ENCODE measurements at regions not wholly inside any gene's neighbourhood (a gene's known extent, or its start where the extent isn't known, plus 50 kb on each side); places are given as distances from the start of the nearest gene placed in this dataset.

DNA sequence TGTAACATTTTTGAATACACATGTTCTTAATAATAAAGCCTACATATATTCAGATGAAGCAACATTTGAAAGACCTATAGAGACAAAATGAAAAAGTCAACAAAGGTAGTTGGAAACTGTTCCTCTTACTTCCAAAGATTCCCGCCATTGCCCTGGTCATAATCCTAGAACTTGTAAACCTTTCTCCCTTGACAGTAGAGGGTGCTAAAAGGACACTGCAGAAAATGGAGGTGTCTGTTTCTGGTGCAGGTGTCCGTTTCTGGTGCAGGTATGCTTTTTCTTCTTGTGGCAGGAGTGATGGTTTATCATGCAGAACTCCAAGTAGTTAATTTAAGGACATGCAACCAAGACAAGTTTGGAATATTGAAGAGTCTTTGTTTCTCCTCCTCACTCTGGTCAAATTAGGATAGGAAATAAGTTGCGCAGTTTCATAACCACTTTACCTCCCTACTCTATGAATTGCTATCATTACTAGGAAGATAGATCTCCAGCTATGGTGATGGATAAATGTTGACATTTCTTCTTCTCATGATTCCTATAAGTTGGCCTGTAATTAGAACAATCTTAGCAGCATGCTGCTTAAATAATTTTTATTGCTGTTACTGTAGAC, 56.0 kb upstream of the FAM174A start:
- no peak for DNase-seq (ENCODE audit: low read depth in 1 of 2, low spot score in 1 of 2)

DNA sequence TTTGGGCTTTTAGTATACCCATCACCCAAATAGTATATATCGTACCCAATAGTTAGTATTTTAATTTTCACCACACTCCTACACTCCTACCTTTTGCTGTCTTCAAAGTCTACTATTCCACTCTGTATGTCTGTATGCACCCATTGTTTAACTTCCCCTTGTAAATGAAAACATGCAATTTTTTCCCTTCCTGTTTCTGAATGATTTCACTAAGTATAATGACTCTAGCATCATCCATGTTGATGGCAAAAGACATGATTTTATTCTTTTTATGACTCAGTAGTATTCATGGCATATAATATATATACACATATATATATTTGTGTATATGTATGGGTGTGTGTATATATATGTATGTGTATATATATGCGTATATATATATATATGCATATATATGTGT, 63.1 kb upstream of the FAM174A start:
- no peak for DNase-seq (ENCODE audit: low read depth in 1 of 2, low spot score in 1 of 2)

- DNase-seq (ENCODE audit: low read depth in 1 of 2, low spot score in 1 of 2): no peak
These were observed 65.4 kb upstream of the FAM174A start for GRCh38 chr5:100469767-100470166.

DNA sequence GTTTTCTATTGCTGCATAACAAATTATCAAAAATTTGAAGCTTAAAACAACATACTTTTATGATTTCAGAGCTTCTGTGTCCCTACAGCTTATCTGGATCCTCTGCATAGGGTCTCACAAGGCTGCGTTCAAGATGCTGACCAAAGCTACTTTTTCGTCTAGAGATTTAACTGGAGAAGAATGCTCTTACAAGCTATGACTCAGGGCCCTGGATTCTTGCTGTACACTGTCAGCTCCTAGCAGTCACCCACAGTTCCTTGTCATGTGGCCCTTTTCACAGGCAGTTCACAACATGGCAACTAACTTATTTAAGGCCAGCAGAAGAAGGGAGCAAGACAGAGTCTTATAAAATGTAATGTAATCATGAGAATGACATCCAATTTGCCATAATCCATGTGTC, 70.8 kb upstream of the FAM174A start:
- no peak for DNase-seq (ENCODE audit: low read depth in 1 of 2, low spot score in 1 of 2)

GRCh38 chr5:100456615-100457014, 78.6 kb upstream of the FAM174A start:
- no peak for DNase-seq (ENCODE audit: low read depth in 1 of 2, low spot score in 1 of 2)

GRCh38 chr5:100452126-100452525, 83.0 kb upstream of the FAM174A start:
- no peak for DNase-seq (ENCODE audit: low read depth in 1 of 2, low spot score in 1 of 2)

- no peak for DNase-seq (ENCODE audit: low read depth in 1 of 2, low spot score in 1 of 2)
These were observed 87.1 kb upstream of the FAM174A start for GRCh38 chr5:100448111-100448528.

- DNase-seq (ENCODE audit: low read depth in 1 of 2, low spot score in 1 of 2): no peak
These were observed 88.2 kb upstream of the FAM174A start for GRCh38 chr5:100446879-100447430.

- DNase-seq (ENCODE audit: low read depth in 1 of 2, low spot score in 1 of 2): no peak
These were observed 90.2 kb upstream of the FAM174A start for GRCh38 chr5:100444961-100445360.

DNA sequence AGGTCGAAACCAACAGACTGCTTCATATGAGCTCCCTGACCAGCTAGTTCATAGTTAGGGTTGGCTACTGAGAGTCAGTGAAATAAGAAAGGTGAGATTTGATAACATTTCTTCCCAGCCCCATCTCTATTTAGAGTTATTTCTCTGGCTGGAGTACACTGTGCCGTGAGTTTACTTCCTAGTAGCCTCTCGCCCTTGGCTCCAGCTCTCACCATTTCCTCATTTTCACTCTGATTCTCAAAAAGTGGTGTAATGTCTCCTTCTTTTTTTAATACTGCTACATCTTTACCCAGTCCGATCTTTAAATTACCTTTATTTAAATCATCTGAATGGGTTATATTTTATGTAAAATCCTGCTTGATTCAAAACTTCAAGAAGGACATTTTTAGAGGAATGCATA, 100.4 kb upstream of the FAM174A start:
- no peak for DNase-seq (ENCODE audit: low read depth in 1 of 2, low spot score in 1 of 2)

GRCh38 chr5:100432741-100433140, 102.4 kb upstream of the FAM174A start:
- DNase-seq (ENCODE audit: low read depth in 1 of 2, low spot score in 1 of 2): no peak

GRCh38 chr5:100430268-100431195, 104.6 kb upstream of the FAM174A start:
- no peak for DNase-seq (ENCODE audit: low read depth in 1 of 2, low spot score in 1 of 2)

- DNase-seq (ENCODE audit: low read depth in 1 of 2, low spot score in 1 of 2): no peak
These were observed 110.4 kb upstream of the FAM174A start for GRCh38 chr5:100424787-100425186.

DNA sequence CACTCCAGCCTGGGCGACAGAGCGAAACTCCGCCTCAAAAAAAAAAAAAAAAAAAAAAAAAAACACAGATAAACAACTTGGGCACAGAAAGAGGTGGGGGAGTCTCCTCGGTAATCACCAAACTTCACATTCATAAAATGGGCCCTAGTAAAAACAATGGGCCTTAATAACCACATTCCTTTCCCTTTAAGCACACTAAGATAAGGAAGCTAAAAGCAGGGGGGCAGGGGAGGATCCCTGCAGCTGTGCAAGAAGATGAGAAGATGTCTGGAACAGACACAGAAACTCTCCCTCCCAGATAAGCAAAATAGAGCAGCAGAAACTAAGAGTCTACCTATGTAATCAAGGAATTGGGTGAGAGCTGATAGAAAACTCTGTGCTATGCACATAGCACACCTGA, 111.2 kb upstream of the FAM174A start:
- no peak for DNase-seq (ENCODE audit: low read depth in 1 of 2, low spot score in 1 of 2)

DNA sequence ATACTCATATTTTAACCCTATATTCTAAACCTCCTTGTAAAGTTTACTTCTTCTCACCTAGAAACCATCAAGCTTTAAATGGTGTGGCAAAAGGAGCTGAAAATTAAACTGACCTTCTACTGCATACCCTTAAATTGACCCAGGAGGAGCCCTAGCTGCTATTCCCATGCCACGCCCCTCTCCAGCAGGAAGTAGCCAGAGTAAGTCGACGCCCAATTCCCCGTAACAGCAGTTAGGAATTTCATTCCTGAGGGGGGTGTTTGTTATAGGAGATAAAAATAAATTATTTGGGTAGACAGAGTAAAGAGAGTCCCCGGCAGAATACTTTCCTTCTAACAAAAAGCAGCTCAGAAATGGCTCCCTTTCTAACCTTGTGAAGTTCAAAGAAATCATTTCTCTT, 111.8 kb upstream of the FAM174A start:
- DNase-seq (ENCODE audit: low read depth in 1 of 2, low spot score in 1 of 2): no peak

- DNase-seq (ENCODE audit: low read depth in 1 of 2, low spot score in 1 of 2): no peak
These were observed 113.8 kb upstream of the FAM174A start for GRCh38 chr5:100421360-100421759.

- no peak for DNase-seq (ENCODE audit: low read depth in 1 of 2, low spot score in 1 of 2)
These were observed 116.9 kb upstream of the FAM174A start for GRCh38 chr5:100418231-100418630.

- DNase-seq (ENCODE audit: low read depth in 1 of 2, low spot score in 1 of 2): no peak
These were observed 125.5 kb upstream of the FAM174A start for GRCh38 chr5:100409660-100410151.

DNA sequence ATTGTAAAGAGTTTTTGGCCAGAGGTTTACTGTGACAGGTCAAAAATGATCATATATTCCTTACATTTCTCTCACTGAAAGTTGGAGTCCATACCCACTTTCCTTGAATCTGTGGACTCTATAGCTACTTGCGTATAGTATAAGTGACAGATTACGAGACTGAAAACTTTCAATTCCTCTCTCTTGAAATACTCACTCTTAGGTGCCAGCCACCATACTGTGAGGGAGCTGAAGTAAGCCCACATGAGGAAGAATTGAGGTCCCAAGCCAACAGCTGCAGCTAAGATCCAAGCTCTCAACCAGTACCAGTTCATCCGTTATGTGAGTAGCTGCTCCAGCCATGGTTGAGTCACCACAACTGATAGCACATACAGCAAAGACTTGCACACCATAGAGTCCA, 128.1 kb upstream of the FAM174A start:
- DNase-seq (ENCODE audit: low read depth in 1 of 2, low spot score in 1 of 2): no peak

DNA sequence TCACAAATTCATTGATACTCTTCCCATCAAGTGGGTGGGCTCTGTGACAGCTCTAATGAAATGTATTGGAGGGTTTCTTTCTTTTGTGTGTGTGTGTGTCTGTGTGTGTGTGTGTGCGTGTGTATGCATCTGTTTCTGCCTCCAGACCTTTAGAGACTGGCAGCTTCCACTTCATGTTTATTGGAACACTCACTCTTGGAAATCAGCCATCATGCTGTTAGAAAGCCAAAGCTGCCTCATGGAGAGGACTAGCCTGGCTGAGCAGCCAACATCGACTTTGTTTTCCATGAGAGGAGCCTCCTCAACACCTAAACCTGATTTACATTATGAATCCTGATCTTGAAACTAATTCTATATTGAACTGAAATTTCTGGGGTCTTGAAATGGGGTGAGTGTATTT, 128.5 kb upstream of the FAM174A start:
- DNase-seq (ENCODE audit: low read depth in 1 of 2, low spot score in 1 of 2): no peak

- DNase-seq (ENCODE audit: low read depth in 1 of 2, low spot score in 1 of 2): no peak
These were observed 133.1 kb upstream of the FAM174A start for GRCh38 chr5:100402071-100402470.

DNA sequence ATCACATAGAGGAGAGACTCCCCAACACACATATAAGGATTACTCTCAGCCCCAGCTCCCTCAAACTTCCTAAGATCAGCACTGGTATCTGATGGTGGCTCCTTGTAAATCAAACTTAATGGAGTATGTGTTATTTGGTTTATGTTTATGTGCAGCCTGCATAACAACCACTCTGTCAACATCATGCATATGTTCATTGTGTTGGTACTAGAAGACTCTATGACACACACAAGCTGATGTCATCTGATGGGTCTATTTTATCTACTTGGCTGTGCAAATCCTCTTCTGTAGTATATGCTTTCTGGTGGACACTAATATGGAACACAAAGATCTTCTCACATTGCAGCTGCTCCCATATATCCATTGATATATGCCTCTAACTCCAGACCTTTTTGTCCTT, 134.0 kb upstream of the FAM174A start:
- DNase-seq (ENCODE audit: low read depth in 1 of 2, low spot score in 1 of 2): no peak

All from stimulated activated CD4-positive, alpha-beta T cell treated with anti-CD3 and anti-CD28 coated beads, Interleukin-15, amount 100 ng/mL, for 1 hour (primary cell).